Hepatocyte (in vitro differentiated cells): ENCODE measurements at regions not wholly inside any gene's neighbourhood (a gene's known extent, or its start where the extent isn't known, plus 50 kb on each side); places are given as distances from the start of the nearest gene placed in this dataset.
"Not testable (repeated sequence)": the region's sequence is repeated elsewhere in the genome, so short reads cannot be mapped to it uniquely, and the experiment has no call there.

Experiments used
- DNase-seq: peaks from one replicate; pipeline ENCODE4 v3.0.0-alpha.2; 2016; ENCODE audit warnings: low spot score
- H2AFZ ChIP-seq: fragments of 200-600 bp; sonication (generic); 2 replicates; pipeline ENCODE4 v1.6.0; 2016; ENCODE audit warnings: antibody characterized with exemption, mild to moderate bottlenecking
- H3K27ac ChIP-seq: fragments of 200-600 bp; sonication (generic); 2 replicates; pipeline ENCODE4 v1.5.1; 2016; ENCODE audit warnings: mild to moderate bottlenecking
- H3K27me3 ChIP-seq: fragments of 200-600 bp; sonication (generic); 2 replicates; pipeline ENCODE4 v1.6.1; 2016
- H3K36me3 ChIP-seq: fragments of 200-600 bp; sonication (generic); replicated peaks from 2 replicates; pipeline ENCODE4 v1.5.1; 2016; ENCODE audit warnings: low read depth; ENCODE audit not compliant: insufficient read depth
- H3K4me1 ChIP-seq: fragments of 200-600 bp; sonication (generic); 2 replicates; pipeline ENCODE4 v1.5.1; 2016; ENCODE audit warnings: mild to moderate bottlenecking, moderate library complexity; ENCODE audit not compliant: insufficient read depth
- H3K4me2 ChIP-seq: fragments of 200-600 bp; sonication (generic); 2 replicates; pipeline ENCODE4 v1.6.0; 2016
- H3K4me3 ChIP-seq: fragments of 200-600 bp; sonication (generic); 2 replicates; pipeline ENCODE4 v1.5.1; 2016; ENCODE audit warnings: mild to moderate bottlenecking
- H3K79me2 ChIP-seq: fragments of 200-600 bp; sonication (generic); 2 replicates; pipeline ENCODE4 v1.6.0; 2017; ENCODE audit warnings: mild to moderate bottlenecking
- H3K9me2 ChIP-seq: fragments of 200-600 bp; sonication (generic); replicated peaks from 2 replicates; pipeline ENCODE4 v1.6.0; 2017; ENCODE audit warnings: mild to moderate bottlenecking; ENCODE audit not compliant: insufficient read depth
- H3K9me3 ChIP-seq: fragments of 200-600 bp; sonication (generic); 2 replicates; pipeline ENCODE4 v1.5.1; 2016; ENCODE audit warnings: low read depth, mild to moderate bottlenecking
- H4K20me1 ChIP-seq: fragments of 200-600 bp; sonication (generic); 2 replicates; pipeline ENCODE4 v1.6.0; 2016; ENCODE audit warnings: mild to moderate bottlenecking; ENCODE audit not compliant: insufficient read depth, poor library complexity, severe bottlenecking
- EZH2 ChIP-seq: fragments of 200-600 bp; sonication (generic); IDR thresholded peaks from 2 replicates; pipeline ENCODE4 v1.6.1; 2016; ENCODE audit warnings: antibody characterized with exemption, mild to moderate bottlenecking, borderline replicate concordance
- EZH2phosphoT487 ChIP-seq: fragments of 200-600 bp; sonication (generic); IDR thresholded peaks from one replicate; pipeline ENCODE4 v1.6.1; 2018; ENCODE audit warnings: antibody characterized with exemption, mild to moderate bottlenecking, low read depth, moderate library complexity; ENCODE audit not compliant: unreplicated experiment, severe bottlenecking
- WGBS: methylation state at CpG from one replicate; pipeline ENCODE4 v1.1.6; 2016; ENCODE audit warnings: low lambda C conversion rate; ENCODE audit errors: missing lambda C conversion rate; 5-methylcytosine and 5-hydroxymethylcytosine counted together
- TF ChIP-seq, protein P1 (sequence below): fragments of 200-600 bp; sonication (generic); IDR thresholded peaks from 2 replicates; pipeline ENCODE4 v1.5.1; 2016; ENCODE audit warnings: antibody characterized with exemption, mild to moderate bottlenecking; ENCODE audit not compliant: poor library complexity

DNA sequence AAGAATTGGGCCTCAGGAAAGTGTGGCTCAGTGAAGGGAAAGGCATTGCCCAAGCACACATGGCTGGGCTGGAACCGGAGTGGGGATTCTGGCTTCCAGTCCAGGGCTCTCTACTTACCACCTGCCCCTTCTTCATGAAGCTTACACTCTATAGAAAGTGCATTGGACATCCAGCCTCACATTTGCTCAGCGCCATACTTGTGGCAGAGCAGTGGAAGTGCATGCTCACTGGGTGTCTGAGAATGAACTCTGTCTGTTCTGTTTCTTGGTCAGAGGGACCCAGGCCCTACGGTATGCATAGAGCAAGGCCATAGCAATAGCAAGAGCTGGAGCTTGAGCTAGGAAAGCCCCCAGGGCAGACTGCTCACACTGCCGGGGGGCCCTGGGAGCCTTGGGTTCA lies 1253.5 kb downstream of the TYW1 start:
- DNase-seq = no peak
- Histone ChIP-seq H3K4me3 (no peak overlapping the region), H3K27me3 (peaks cover 13% of the 10 kb centered on the region), H2AFZ (no peak overlapping the region), H3K9me3 (no peaks in the 10 kb centered on the region), H3K4me1 (no peaks in the 10 kb centered on the region), H3K36me3 (no peaks in the 10 kb centered on the region), H4K20me1 (no peaks in the 10 kb centered on the region), H3K9me2 (no peaks in the 10 kb centered on the region), H3K79me2 (no peaks in the 10 kb centered on the region), H3K27ac (no peak overlapping the region), H3K4me2 (no peak overlapping the region)
- WGBS = 90% methylated on average over 4 of the region's 4 CpGs
- TF ChIP-seq EZH2 (no peak), EZH2phosphoT487 (no peak)
- TF ChIP-seq, protein P1, sequence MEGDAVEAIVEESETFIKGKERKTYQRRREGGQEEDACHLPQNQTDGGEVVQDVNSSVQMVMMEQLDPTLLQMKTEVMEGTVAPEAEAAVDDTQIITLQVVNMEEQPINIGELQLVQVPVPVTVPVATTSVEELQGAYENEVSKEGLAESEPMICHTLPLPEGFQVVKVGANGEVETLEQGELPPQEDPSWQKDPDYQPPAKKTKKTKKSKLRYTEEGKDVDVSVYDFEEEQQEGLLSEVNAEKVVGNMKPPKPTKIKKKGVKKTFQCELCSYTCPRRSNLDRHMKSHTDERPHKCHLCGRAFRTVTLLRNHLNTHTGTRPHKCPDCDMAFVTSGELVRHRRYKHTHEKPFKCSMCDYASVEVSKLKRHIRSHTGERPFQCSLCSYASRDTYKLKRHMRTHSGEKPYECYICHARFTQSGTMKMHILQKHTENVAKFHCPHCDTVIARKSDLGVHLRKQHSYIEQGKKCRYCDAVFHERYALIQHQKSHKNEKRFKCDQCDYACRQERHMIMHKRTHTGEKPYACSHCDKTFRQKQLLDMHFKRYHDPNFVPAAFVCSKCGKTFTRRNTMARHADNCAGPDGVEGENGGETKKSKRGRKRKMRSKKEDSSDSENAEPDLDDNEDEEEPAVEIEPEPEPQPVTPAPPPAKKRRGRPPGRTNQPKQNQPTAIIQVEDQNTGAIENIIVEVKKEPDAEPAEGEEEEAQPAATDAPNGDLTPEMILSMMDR = no peak

DNA sequence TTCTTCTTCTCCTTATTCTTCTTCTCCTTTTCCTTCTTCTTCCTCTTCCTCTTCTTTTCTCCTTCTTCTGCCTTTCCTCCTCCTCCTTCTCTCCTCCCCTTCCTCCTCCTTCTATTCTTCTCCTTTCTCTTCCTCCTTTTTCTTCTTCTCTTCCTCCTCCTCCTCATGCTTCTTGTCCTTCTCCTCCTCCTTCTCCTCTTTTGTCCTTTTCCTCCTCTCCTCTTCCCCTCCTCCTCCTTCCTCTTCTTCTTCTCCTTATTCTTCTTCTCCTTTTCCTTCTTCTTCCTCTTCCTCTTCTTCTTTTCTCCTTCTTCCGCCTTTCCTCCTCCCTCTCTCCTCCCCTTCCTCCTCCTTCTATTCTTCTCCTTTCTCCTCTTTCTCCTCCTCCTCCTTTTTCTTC lies 1258.2 kb downstream of the TYW1 start:
- H3K27ac ChIP-seq, H3K9me3 ChIP-seq, H3K4me1 ChIP-seq, H3K36me3 ChIP-seq, H3K4me2 ChIP-seq, DNase-seq, H4K20me1 ChIP-seq, H3K79me2 ChIP-seq, H3K4me3 ChIP-seq, H3K9me2 ChIP-seq, H2AFZ ChIP-seq: not testable (repeated sequence)
- no CpG with 5 or more reads among the region's 1 CpG for WGBS
- peaks cover 21% of the 10 kb centered on the region for H3K27me3 ChIP-seq

DNA sequence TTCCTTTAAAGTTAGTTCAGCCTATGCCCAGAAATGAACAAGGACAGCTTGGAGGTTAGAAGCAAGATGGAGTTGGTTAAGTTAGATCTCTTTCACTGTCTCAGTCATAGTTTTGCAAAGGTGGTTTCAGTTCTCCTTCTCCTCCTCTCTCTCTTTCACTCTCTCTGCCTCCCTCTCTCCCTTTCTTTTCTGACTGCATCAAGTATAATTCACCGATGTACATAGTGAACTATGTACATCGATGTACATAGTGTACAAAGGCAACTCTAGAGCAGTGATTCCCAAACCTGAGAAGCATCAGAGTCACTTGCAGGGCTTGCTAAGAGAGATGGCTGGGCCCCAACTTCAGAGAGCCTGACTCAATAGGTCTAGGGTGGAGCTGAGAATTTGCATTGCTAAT lies 1259.7 kb downstream of the TYW1 start:
- H3K4me1 ChIP-seq = no peaks in the 10 kb centered on the region
- H3K27me3 ChIP-seq = peaks cover 21% of the 10 kb centered on the region
- H2AFZ ChIP-seq = no peak overlapping the region
- no peaks in the 10 kb centered on the region for H3K9me3 ChIP-seq
- H4K20me1 ChIP-seq = no peaks in the 10 kb centered on the region
- H3K9me2 ChIP-seq = no peaks in the 10 kb centered on the region
- TF ChIP-seq EZH2phosphoT487 (no peak), EZH2 (no peak)
- TF ChIP-seq, protein P1 = no peak
- H3K4me3 ChIP-seq = no peak overlapping the region
- H3K36me3 ChIP-seq = no peaks in the 10 kb centered on the region
- no peak overlapping the region for H3K4me2 ChIP-seq
- WGBS = 91% methylated on average over 2 of the region's 2 CpGs
- no peak for DNase-seq
- H3K27ac ChIP-seq = no peak overlapping the region
- H3K79me2 ChIP-seq = no peaks in the 10 kb centered on the region

DNA sequence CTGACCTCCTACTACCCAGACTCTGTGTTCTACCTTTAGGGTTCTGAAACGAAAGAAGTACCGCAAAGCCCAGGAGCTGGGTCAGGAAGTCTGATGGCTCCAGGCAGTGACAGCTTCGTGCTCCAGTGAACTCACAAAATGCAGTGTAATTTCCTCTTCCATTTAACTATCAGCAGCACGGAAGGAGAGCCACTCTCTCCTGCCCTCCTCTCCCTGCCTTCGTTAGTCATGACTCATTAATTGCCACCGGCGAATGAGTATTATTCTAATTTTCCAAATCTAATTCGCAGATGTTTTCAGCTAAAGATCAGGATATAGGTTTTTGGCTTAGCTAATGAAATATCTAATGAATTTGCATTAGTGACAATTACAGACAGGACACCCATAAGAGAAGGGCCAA lies 1262.0 kb downstream of the TYW1 start:
- no peaks in the 10 kb centered on the region for H3K79me2 ChIP-seq
- H3K4me3 ChIP-seq = no peak overlapping the region
- H3K9me3 ChIP-seq = no peaks in the 10 kb centered on the region
- no peak for DNase-seq
- WGBS = 68% methylated on average over 8 of the region's 8 CpGs
- H3K27me3 ChIP-seq = peaks cover 21% of the 10 kb centered on the region
- no peaks in the 10 kb centered on the region for H3K36me3 ChIP-seq
- TF ChIP-seq, protein P1 = no peak
- no peak for TF ChIP-seq EZH2
- no peak for TF ChIP-seq EZH2phosphoT487
- H3K4me1 ChIP-seq = no peaks in the 10 kb centered on the region
- no peak overlapping the region for H2AFZ ChIP-seq
- no peak overlapping the region for H3K27ac ChIP-seq
- no peaks in the 10 kb centered on the region for H3K9me2 ChIP-seq
- no peaks in the 10 kb centered on the region for H4K20me1 ChIP-seq
- no peak overlapping the region for H3K4me2 ChIP-seq
